Neural cell (in vitro differentiated cells): ENCODE measurements at regions not wholly inside any gene's neighbourhood (a gene's known extent, or its start where the extent isn't known, plus 50 kb on each side); places are given as distances from the start of the nearest gene placed in this dataset.

Source experiments
- H2AFZ ChIP-seq: fragments of 200-600, 300-800 bp; sonication (generic), shearing (Covaris generic); 2 replicates; pipeline ENCODE4 v1.6.0; 2014; ENCODE audit warnings: low read depth, mild to moderate bottlenecking, antibody characterized with exemption, low read length, moderate library complexity
- H3F3A ChIP-seq: fragments of 200-600 bp; shearing (Covaris generic); 2 replicates; pipeline ENCODE4 v1.6.1; 2016; ENCODE audit warnings: mild to moderate bottlenecking, moderate library complexity, mixed read lengths, antibody characterized with exemption, low read length; ENCODE audit not compliant: insufficient read depth, poor library complexity, severe bottlenecking
- H3K27ac ChIP-seq: fragments of 200-600, 300-800 bp; sonication (generic), shearing (Covaris generic); 2 replicates; pipeline ENCODE4 v1.5.1; 2014; ENCODE audit warnings: mild to moderate bottlenecking, low read length, moderate library complexity
- H3K27me3 ChIP-seq: fragments of 300-800, 200-600 bp; sonication (generic), shearing (Covaris generic); 2 replicates; pipeline ENCODE4 v1.6.0; 2014; ENCODE audit warnings: mild to moderate bottlenecking, low read depth, low read length, moderate library complexity; ENCODE audit not compliant: insufficient read depth
- H3K36me3 ChIP-seq: fragments of 300-800, 200-600 bp; sonication (generic), shearing (Covaris generic); 2 replicates; pipeline ENCODE4 v1.5.1; 2014; ENCODE audit warnings: mild to moderate bottlenecking, antibody characterized with exemption, low read length, moderate library complexity; ENCODE audit not compliant: insufficient read depth
- H3K4me2 ChIP-seq: fragments of 300-800, 200-600 bp; sonication (generic), shearing (Covaris generic); 2 replicates; pipeline ENCODE4 v1.6.0; 2014; ENCODE audit warnings: mild to moderate bottlenecking, low read length
- H3K4me3 ChIP-seq: fragments of 300-800, 200-600 bp; sonication (generic), shearing (Covaris generic); 2 replicates; pipeline ENCODE4 v1.5.1; 2014; ENCODE audit warnings: mild to moderate bottlenecking, low read length, moderate library complexity
- H3K79me2 ChIP-seq: fragments of 200-600 bp; shearing (Covaris generic); replicated peaks from 2 replicates; pipeline ENCODE4 v1.6.0; 2014; ENCODE audit warnings: mild to moderate bottlenecking, low read length, moderate library complexity; ENCODE audit not compliant: insufficient read depth
- H3K9ac ChIP-seq: fragments of 300-800, 200-600 bp; sonication (generic), shearing (Covaris generic); 2 replicates; pipeline ENCODE4 v1.6.1; 2016; ENCODE audit warnings: mild to moderate bottlenecking, low read length, mixed read lengths
- H3K9me2 ChIP-seq: fragments of 200-600 bp; shearing (Covaris generic); 2 replicates; pipeline ENCODE4 v1.6.1; 2016; ENCODE audit warnings: mild to moderate bottlenecking, low read length, mixed read lengths; ENCODE audit not compliant: insufficient read depth
- H3K9me3 ChIP-seq: fragments of 200-600, 300-800 bp; sonication (generic), shearing (Covaris generic); 2 replicates; pipeline ENCODE4 v1.6.1; 2016; ENCODE audit warnings: mild to moderate bottlenecking, mixed run types, low read length, moderate library complexity, mixed read lengths
- H4K20me1 ChIP-seq: fragments of 200-600 bp; shearing (Covaris generic); 2 replicates; pipeline ENCODE4 v1.6.1; 2016; ENCODE audit warnings: mild to moderate bottlenecking, mixed run types; ENCODE audit not compliant: insufficient read depth
- EP300 ChIP-seq: fragments of 450-650 bp; conservative IDR thresholded peaks from 2 replicates; pipeline ENCODE4 v1.6.1; 2014; ENCODE audit warnings: antibody characterized with exemption, mild to moderate bottlenecking, moderate library complexity; ENCODE audit not compliant: poor library complexity, severe bottlenecking
- EZH2 ChIP-seq: fragments of 200-600, 300-800 bp; shearing (Covaris generic), sonication (generic); IDR thresholded peaks from 2 replicates; pipeline ENCODE4 v1.6.1; 2014; ENCODE audit warnings: antibody characterized with exemption, low read length, borderline replicate concordance, mild to moderate bottlenecking; ENCODE audit not compliant: insufficient read depth, poor library complexity, severe bottlenecking
- MXI1 ChIP-seq: fragments of 450-650 bp; conservative IDR thresholded peaks from 2 replicates; pipeline ENCODE4 v1.6.1; 2014; ENCODE audit warnings: antibody characterized with exemption, mild to moderate bottlenecking; ENCODE audit not compliant: poor library complexity, severe bottlenecking
- POLR2AphosphoS5 ChIP-seq: IDR thresholded peaks from 2 replicates; pipeline ENCODE4 v1.6.1; 2012
- RAD21 ChIP-seq: fragments of 450-650 bp; conservative IDR thresholded peaks from 2 replicates; pipeline ENCODE4 v1.6.1; 2014; ENCODE audit warnings: antibody characterized with exemption, mild to moderate bottlenecking, moderate library complexity
- REST ChIP-seq: IDR thresholded peaks from 2 replicates; pipeline ENCODE4 v1.6.1; 2012; ENCODE audit warnings: borderline replicate concordance
- SMC3 ChIP-seq: fragments of 450-650 bp; conservative IDR thresholded peaks from 2 replicates; pipeline ENCODE4 v1.6.1; 2014; ENCODE audit warnings: antibody characterized with exemption, mild to moderate bottlenecking, moderate library complexity; ENCODE audit not compliant: poor library complexity
- TAF1 ChIP-seq: IDR thresholded peaks from 2 replicates; pipeline ENCODE4 v1.6.1; 2012; ENCODE audit warnings: low read depth
- TF ChIP-seq, protein P1 (sequence below): fragments of 450-650 bp; IDR thresholded peaks from 2 replicates; pipeline ENCODE4 v1.5.1; 2014; ENCODE audit warnings: antibody characterized with exemption, mild to moderate bottlenecking, moderate library complexity; ENCODE audit not compliant: poor library complexity, severe bottlenecking

DNA sequence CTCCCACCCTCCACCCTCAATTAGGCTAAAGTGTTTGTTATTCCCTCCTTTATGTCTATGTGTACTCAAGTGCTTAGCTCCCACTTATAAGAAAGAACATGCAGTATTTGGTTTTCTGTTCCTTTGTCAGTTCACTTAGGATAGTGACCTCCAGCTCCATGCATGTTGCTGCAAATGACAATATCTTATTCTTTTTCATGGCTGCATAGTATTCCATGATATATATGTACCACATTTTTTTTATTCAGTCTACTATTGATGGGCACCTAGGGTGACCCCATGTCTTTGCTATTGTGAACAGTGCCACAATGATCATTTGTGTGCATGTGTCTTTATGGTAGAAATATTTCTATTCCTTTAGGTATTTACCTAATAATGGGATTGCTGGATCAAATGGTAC lies 114.3 kb downstream of the DLEU7 start:
- H3F3A ChIP-seq = no peaks in the 10 kb centered on the region
- H3K9me2 ChIP-seq = no peaks in the 10 kb centered on the region
- H2AFZ ChIP-seq = no peak overlapping the region
- peaks cover 3% of the 10 kb centered on the region for H3K9me3 ChIP-seq
- no peak overlapping the region for H3K4me3 ChIP-seq
- no peak overlapping the region for H3K4me2 ChIP-seq
- no peaks in the 10 kb centered on the region for H4K20me1 ChIP-seq
- H3K27ac ChIP-seq = no peak overlapping the region
- H3K9ac ChIP-seq = no peak overlapping the region
- no peaks in the 10 kb centered on the region for H3K79me2 ChIP-seq
- H3K36me3 ChIP-seq = no peaks in the 10 kb centered on the region
- H3K27me3 ChIP-seq = no peaks in the 10 kb centered on the region
- TF ChIP-seq TAF1 (no peak), EZH2 (no peak), SMC3 (no peak), RAD21 (no peak), MXI1 (no peak), POLR2AphosphoS5 (no peak), REST (no peak), EP300 (no peak)
- TF ChIP-seq, protein P1, sequence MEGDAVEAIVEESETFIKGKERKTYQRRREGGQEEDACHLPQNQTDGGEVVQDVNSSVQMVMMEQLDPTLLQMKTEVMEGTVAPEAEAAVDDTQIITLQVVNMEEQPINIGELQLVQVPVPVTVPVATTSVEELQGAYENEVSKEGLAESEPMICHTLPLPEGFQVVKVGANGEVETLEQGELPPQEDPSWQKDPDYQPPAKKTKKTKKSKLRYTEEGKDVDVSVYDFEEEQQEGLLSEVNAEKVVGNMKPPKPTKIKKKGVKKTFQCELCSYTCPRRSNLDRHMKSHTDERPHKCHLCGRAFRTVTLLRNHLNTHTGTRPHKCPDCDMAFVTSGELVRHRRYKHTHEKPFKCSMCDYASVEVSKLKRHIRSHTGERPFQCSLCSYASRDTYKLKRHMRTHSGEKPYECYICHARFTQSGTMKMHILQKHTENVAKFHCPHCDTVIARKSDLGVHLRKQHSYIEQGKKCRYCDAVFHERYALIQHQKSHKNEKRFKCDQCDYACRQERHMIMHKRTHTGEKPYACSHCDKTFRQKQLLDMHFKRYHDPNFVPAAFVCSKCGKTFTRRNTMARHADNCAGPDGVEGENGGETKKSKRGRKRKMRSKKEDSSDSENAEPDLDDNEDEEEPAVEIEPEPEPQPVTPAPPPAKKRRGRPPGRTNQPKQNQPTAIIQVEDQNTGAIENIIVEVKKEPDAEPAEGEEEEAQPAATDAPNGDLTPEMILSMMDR = no peak

GRCh38 chr13:50730496-50731351 lies 112.8 kb downstream of the DLEU7 start:
- Histone ChIP-seq H3F3A (no peaks in the 10 kb centered on the region), H2AFZ (no peak overlapping the region), H3K27ac (no peak overlapping the region), H3K27me3 (no peaks in the 10 kb centered on the region), H3K9ac (no peak overlapping the region), H3K9me3 (peaks cover 3% of the 10 kb centered on the region), H3K9me2 (no peaks in the 10 kb centered on the region), H3K79me2 (no peaks in the 10 kb centered on the region), H3K36me3 (no peaks in the 10 kb centered on the region), H3K4me2 (no peak overlapping the region), H4K20me1 (no peaks in the 10 kb centered on the region), H3K4me3 (no peak overlapping the region)
- TF ChIP-seq EZH2 (no peak), SMC3 (no peak), RAD21 (no peak), POLR2AphosphoS5 (no peak), REST (no peak), EP300 (no peak), MXI1 (no peak), TAF1 (no peak)
- TF ChIP-seq, protein P1 = no peak
